HG02798 (cell line): ENCODE measurements at regions not wholly inside any gene's neighbourhood (a gene's known extent, or its start where the extent isn't known, plus 50 kb on each side); places are given as distances from the start of the nearest gene placed in this dataset.
"Not testable (repeated sequence)": the region's sequence is repeated elsewhere in the genome, so short reads cannot be mapped to it uniquely, and the experiment has no call there.

ENCODE experiments used
- ATAC-seq: cut with Tn5 transposase; IDR thresholded peaks from one replicate; pipeline ENCODE4 v1.9.1; 2021; ENCODE audit warnings: mild to moderate bottlenecking; ENCODE audit not compliant: unreplicated experiment, poor library complexity

DNA sequence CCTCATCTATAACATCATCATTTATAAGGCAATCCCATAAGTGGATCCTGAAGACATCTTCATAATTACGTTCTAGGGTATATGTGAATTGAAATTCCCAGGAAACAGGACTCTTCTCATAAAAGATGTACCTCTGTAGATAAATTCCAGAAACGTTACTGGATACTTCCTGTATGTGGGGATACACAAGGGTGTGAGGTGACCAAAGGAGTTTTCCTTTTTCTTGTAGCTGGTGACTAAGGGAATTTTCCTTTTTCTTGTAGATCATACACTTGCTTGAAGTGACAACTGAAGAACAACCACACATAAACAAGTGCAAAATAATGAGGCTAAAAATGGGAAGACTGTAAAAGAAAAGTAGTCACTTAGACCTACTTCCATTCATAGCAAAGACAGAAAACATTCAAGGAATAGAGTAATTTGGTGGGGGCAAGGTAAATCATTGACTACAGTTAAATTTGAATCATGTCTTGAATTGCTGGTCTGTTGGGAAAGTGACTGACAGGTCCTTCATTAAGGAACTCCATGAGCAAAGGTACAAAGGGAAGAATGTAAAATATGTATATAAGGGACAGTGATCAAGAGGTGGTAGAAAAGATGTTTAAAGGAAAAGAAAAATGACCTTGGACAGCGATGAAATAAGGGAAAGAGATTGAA lies 53.2 kb upstream of the UBE2E3 start:
- no peak for ATAC-seq

GRCh38 chr2:180925700-180926099 lies 54.7 kb upstream of the UBE2E3 start:
- no peak for ATAC-seq

DNA sequence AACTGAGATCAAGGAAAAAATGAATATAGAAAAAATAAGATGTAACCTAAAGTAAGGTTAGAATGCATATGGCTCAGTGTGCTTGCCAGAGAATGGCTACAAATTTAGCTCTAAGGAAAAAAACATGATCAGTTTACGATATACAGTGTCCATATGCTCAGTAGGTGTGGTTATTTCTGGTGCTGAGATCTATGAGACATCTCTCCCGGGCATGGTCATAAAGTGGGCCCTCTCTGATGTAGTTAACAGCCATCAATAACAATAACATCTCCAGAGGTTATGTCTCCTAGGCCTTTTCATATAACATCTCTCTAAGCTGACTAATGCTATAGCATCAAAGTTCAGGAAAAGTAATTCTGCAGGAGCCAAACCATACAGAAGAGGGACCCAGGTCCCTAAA lies 56.3 kb upstream of the UBE2E3 start:
- ATAC-seq: no peak

DNA sequence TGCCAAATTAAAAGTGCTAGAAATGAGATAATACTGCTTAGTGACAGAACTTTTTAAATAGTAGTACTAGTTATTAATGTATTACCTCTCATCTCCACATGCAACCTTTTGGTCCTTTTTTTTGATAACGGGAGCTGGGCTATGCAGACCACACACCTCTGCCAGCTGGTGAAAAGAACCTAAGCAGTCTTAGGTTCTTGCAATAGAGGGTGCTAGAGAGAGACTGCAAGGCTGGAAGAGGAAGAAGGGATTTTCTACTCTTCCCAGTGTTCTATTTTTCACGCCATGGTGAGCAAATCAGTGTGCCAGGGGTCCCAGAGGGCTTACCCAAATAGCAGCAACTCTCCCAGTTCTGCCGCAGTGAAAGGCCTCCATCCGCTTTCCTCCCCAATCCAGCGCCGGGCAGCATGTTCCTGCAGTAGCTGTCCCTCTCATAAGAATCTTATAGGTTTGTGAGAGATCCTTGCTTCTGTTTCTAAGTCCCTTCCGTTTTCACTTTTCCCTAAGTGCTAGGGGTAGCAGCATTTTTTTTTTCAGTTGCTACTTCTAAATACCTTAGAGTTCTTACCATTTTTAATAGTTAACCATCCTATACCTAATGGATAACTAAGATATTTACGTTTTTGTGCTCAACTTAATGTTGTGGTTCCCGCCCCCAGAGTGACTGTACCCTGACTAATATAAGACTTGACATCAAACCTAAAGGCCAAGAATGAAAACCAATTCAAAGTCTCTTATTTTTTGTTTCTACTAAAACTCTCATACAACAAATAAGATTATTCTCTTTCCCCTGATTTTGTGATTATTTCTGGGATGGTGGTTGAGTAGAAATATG lies 69.4 kb upstream of the UBE2E3 start:
- ATAC-seq: no peak

DNA sequence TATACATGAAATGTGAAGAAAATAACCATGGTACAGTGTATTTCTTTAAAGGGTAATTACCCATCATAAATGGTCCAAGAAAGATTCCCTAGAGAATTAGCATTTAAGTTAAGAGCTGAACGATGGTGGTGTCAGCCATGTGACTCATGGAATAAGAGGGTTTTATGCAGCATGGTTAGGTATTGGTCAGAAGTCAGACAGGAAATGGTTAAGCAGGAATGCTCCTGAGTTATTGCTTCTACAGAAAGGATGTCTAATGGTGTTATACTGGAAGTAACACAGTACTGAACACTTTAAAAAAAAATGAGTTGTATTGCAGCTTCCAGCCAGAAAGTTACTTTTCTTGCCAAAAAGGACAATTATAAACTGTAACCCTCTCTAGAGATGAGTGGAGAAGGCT lies 72.7 kb upstream of the UBE2E3 start:
- no peak for ATAC-seq

GRCh38 chr2:180905461-180905860 lies 74.9 kb upstream of the UBE2E3 start:
- ATAC-seq: no peak

GRCh38 chr2:180905002-180905401 lies 75.4 kb upstream of the UBE2E3 start:
- no peak for ATAC-seq

- no peak for ATAC-seq
These were observed 79.1 kb upstream of the UBE2E3 start for GRCh38 chr2:180901331-180901730.

- no peak for ATAC-seq
These were observed 86.7 kb upstream of the UBE2E3 start for GRCh38 chr2:180893752-180894151.

GRCh38 chr2:180892091-180892490 lies 88.3 kb upstream of the UBE2E3 start:
- ATAC-seq: no peak

DNA sequence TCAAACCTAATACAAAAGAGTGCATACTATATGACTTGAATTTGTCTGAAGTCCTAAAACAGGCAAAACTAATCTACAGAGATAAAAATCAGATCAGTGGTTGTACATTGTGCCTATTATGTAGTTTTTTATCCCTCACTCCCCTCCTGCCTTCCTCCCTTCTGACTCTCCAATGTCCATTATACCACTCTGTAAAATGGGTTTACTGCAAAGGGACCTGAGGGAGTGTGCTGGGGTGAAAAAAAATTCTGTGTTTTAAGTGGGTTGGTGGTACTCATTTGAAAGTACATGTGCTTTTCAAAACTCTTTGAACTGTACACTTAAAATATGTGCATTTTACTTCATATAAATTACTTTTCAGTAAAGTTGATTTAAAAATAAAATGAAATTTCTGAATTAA lies 89.0 kb upstream of the UBE2E3 start:
- no peak for ATAC-seq

GRCh38 chr2:180890781-180891180 lies 89.6 kb upstream of the UBE2E3 start:
- ATAC-seq: no peak

DNA sequence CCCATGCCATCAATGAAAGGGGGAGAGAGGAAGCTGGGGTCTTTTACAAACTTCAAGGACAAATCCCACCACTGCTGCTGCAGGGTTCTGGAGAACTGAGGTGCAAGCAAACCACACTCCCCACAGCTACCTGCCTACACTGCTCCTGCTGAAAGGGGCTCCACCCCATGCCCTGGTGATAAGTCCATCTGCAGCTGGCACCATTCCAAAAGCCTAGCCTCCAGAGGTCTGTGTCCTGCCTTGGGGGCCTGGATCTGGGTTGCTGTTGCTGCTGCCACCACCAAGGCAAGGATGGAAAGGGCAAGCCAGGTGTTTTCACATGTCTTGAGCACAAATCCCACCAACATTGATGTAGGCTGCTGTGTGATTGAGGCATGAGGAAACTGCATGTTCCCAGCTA lies 97.4 kb upstream of the UBE2E3 start:
- no peak for ATAC-seq

DNA sequence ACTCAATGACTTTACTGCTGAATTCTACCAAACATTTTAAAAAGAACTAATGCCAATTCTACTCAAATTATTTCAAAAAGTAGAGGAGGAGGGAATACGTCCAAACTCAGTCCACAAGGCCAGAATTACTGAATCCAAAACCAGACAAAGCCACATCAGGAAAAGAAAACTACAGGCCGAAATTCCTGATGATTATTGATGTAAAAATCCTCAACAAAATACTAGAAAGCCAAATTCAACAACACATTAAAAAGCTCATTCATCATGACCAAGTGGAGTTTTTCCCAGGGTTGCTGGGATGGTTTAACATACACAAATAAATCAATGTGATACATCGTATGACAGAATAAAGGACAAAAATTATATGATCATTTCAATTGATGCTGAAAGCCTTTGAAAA lies 103.9 kb upstream of the UBE2E3 start:
- no peak for ATAC-seq

DNA sequence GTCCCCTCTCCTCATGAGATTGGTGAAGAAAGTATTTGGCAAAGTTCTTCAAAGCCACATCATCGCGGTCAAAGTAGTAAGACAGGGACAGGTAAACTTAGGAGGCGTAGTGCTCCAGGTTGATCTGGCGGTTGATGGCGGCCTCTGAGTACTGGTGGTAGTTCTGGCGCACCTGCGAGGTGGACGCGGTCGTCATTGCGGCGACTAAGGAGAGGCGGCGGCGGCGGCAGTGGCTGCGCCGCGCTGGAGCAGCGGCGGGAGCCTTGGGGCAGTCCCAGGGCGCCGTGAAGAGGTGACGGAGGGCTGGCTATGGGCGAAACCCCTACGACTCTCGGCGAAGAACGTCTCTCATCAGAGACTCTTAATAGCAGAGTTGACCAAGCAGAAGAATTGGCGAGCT lies 107.2 kb upstream of the UBE2E3 start:
- ATAC-seq: no peak

- ATAC-seq: not testable (repeated sequence)
These were observed 107.6 kb upstream of the UBE2E3 start for GRCh38 chr2:180872781-180873180.

GRCh38 chr2:180872255-180872654 lies 108.2 kb upstream of the UBE2E3 start:
- no peak for ATAC-seq

GRCh38 chr2:180871649-180872048 lies 108.8 kb upstream of the UBE2E3 start:
- ATAC-seq: no peak

GRCh38 chr2:180849851-180850250 lies 130.6 kb upstream of the UBE2E3 start:
- ATAC-seq: no peak

DNA sequence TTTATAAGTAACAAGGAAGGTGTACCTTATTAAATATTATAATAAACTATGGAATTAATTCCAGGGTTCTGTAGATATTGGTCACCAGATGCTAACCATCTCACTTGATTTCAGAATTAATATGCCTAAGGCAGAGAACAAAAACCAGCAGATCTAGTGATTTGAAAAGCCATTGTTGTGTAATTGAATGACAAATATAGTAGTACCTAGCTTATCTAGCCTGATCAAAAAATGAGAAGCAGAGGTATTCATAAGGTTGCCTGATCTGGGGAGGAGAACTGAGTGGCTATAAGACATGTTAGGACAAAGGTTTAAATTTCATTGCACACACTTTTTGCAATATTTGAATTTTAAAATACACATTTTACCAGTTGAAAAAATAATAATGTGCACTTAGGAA lies 132.0 kb upstream of the UBE2E3 start:
- no peak for ATAC-seq

GRCh38 chr2:180846756-180847472 lies 133.5 kb upstream of the UBE2E3 start:
- ATAC-seq: no peak
